Brain microvascular endothelial cell (primary cell): ENCODE measurements at regions not wholly inside any gene's neighbourhood (a gene's known extent, or its start where the extent isn't known, plus 50 kb on each side); places are given as distances from the start of the nearest gene placed in this dataset.
"Not testable (repeated sequence)": the region's sequence is repeated elsewhere in the genome, so short reads cannot be mapped to it uniquely, and the experiment has no call there.

Experiments used
- DNase-seq: peaks from one replicate; pipeline ENCODE4 v3.0.0-alpha.2; 2020
- H3K27ac ChIP-seq: fragments of 250-450 bp; sonication (Bioruptor Pico); 2 replicates; pipeline ENCODE4 v1.5.1; 2020; ENCODE audit warnings: mild to moderate bottlenecking, moderate library complexity
- H3K27me3 ChIP-seq: fragments of 250-450 bp; sonication (Bioruptor Pico); replicated peaks from 2 replicates; pipeline ENCODE4 v1.5.1; 2020; ENCODE audit warnings: mild to moderate bottlenecking
- H3K36me3 ChIP-seq: fragments of 250-450 bp; sonication (Bioruptor Pico); replicated peaks from 2 replicates; pipeline ENCODE4 v1.5.1; 2020; ENCODE audit warnings: mild to moderate bottlenecking
- H3K4me3 ChIP-seq: 2 replicates; pipeline ENCODE4 v1.5.1; 2011; ENCODE audit warnings: low read depth, mild to moderate bottlenecking, control low read depth, low read length, moderate library complexity
- in situ Hi-C: cut with HindIII; loops from 2 replicates; pipeline ENCODE4 v1.10.0; 2017; ENCODE audit warnings: low sequenced_read_pairs, low pct_ligation_motif_present
- TF ChIP-seq, protein P1 (sequence below): IDR thresholded peaks from 2 replicates; pipeline ENCODE4 v1.5.1; 2011; ENCODE audit warnings: low read depth, mild to moderate bottlenecking, moderate library complexity, low read length, control low read depth, inconsistent platforms; ENCODE audit errors: missing control alignments

DNA sequence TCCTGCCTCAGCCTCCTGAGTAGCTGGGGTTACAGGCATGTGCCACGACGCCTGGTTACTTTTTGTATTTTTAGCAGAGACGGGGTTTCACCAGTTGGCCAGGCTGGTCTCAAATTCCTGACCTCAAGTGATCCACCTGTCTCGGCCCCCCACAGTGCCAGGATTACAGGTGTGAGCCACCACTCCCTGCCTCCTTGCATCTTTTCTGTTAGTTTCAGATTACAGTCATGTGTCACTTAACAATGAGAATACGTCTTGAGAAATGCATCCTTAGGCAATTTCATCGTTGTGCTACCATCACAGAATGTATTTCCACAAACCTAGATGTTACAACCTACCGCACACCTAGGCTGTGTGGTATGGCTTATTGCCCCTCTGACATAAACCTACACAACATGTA, 180.4 kb downstream of the TM9SF2 start:
- TF ChIP-seq, protein P1, sequence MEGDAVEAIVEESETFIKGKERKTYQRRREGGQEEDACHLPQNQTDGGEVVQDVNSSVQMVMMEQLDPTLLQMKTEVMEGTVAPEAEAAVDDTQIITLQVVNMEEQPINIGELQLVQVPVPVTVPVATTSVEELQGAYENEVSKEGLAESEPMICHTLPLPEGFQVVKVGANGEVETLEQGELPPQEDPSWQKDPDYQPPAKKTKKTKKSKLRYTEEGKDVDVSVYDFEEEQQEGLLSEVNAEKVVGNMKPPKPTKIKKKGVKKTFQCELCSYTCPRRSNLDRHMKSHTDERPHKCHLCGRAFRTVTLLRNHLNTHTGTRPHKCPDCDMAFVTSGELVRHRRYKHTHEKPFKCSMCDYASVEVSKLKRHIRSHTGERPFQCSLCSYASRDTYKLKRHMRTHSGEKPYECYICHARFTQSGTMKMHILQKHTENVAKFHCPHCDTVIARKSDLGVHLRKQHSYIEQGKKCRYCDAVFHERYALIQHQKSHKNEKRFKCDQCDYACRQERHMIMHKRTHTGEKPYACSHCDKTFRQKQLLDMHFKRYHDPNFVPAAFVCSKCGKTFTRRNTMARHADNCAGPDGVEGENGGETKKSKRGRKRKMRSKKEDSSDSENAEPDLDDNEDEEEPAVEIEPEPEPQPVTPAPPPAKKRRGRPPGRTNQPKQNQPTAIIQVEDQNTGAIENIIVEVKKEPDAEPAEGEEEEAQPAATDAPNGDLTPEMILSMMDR = no peak
- no peaks in the 10 kb centered on the region for H3K27me3 ChIP-seq

DNA sequence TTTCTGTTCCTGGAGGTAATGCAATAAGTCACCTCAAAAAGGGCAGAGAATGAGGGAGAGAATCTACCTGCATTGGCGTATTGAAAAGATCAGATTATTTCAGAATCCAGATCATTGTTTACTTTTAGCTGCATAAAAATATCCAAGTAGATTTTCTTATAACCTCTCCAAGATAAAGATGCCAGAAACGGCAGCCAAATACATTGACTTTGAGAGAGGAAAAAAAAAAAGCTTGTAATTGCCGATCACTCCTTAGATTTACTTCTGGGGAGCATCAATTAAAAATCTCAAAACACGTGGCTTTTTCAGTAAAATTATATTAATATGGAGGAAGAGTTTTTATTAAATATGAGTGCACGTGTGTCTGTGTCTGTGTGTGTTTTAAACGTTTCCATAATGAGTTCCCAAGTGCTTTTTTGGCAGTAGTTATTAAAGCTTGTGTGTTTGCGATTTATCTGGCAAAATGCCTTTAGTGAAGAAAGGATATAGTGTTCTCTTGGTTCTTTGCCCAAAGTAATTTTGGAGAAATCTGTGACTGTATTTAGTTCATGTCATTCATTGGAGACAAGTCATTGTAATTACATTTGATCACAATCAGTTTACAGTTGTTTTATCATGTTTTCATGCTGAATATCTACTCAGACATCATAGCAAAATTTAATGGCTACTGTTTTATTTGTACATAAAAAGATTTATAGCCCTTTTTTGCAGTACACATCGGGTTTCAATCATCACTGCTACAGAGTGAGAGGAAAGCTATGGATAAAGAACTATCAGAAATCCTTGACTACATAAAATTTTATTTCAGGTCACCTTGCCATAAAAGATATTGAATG, 176.1 kb downstream of the TM9SF2 start:
- no peak for DNase-seq

More for the DNA sequence above, 180.4 kb downstream of the TM9SF2 start:
- no peak for DNase-seq
- Histone ChIP-seq H3K36me3 (no peaks in the 10 kb centered on the region), H3K27ac (no peak overlapping the region), H3K4me3 (no peak overlapping the region)
- in situ Hi-C loops = no loop called here

DNA sequence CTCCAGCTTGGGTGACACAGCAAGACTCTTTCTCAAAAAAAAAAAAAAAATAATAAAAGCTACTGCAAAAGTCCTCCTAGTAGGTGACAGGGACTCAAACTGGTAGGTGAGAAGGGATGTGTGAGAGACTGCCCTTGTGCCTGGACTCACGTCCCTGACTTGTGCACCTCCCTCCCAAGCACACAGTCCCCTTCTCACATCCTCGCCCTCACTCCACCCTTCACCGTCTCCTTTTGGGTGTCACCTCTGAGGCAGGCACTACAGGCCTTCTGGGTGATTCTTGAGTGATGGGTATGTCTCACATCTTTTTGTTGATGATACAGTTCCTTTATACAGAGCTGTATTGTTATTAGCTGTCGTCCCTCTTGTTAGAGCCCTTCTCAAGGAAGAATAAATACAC, 170.5 kb downstream of the TM9SF2 start:
- no peak for DNase-seq
- Histone ChIP-seq H3K36me3 (no peaks in the 10 kb centered on the region), H3K4me3 (no peak overlapping the region), H3K27ac (no peak overlapping the region), H3K27me3 (no peaks in the 10 kb centered on the region)
- TF ChIP-seq, protein P1 = no peak
- in situ Hi-C loops = no loop called here

More for the DNA sequence above, 176.1 kb downstream of the TM9SF2 start:
- no peak overlapping the region for H3K4me3 ChIP-seq
- in situ Hi-C loops = no loop called here
- H3K27me3 ChIP-seq = no peaks in the 10 kb centered on the region
- no peak overlapping the region for H3K27ac ChIP-seq
- H3K36me3 ChIP-seq = no peaks in the 10 kb centered on the region
- TF ChIP-seq, protein P1 = no peak

DNA sequence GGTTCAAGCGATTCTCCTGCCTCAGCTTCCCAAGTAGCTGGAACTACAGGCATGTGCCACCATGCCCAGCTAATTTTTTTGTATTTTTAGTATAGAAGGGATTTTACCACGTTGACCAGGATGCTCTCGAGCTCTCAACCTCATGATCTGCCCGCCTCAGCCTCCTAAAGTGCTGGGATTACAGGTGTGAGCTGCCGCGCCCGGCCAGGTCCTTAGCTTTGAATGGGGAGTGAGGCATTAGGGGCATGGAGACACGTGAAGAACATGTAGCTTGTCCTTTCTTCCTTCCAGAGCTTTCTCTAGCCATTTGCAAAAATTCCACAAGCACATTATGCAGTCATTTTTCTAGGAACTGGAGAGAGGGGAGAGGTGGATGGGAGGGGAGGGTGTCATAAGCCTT, 167.8 kb downstream of the TM9SF2 start:
- H3K4me3 ChIP-seq, H3K27ac ChIP-seq, in situ Hi-C loops, H3K36me3 ChIP-seq, H3K27me3 ChIP-seq, DNase-seq: not testable (repeated sequence)

DNA sequence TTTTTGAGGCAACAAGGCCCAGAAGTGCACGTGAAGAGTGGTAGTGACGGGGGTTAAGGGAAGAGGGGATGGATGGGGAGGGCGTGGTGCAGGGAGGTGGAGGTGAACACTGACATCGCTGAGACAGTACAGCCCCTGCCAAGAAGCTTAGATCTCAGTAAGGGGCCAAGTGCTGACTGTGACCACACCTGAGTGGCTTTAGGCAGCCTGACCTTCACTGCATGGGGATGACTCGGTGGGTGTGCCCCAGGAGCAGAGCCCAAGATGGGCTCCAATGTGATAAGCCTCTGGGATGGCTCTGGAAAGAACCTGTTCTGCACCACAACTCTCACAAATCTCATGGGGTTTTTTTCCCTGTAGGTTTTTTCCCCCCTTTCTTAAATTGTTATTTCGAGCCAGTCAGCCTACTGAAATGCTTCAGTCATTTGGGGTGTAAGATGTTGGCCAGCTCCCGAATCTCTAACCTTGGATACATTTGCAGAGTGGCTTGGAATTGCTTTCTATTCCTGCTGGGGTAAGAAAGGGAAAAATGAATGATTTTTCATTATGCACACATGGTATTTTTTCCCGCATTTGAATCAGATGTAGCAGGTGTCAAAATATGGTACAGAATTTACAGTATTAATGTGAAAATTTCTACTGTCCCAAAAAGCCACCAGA, 165.0 kb downstream of the TM9SF2 start:
- Histone ChIP-seq H3K4me3 (no peak overlapping the region), H3K36me3 (no peaks in the 10 kb centered on the region), H3K27me3 (no peaks in the 10 kb centered on the region), H3K27ac (no peak overlapping the region)
- TF ChIP-seq, protein P1 = no peak
- in situ Hi-C loops = no loop called here
- no peak for DNase-seq

DNA sequence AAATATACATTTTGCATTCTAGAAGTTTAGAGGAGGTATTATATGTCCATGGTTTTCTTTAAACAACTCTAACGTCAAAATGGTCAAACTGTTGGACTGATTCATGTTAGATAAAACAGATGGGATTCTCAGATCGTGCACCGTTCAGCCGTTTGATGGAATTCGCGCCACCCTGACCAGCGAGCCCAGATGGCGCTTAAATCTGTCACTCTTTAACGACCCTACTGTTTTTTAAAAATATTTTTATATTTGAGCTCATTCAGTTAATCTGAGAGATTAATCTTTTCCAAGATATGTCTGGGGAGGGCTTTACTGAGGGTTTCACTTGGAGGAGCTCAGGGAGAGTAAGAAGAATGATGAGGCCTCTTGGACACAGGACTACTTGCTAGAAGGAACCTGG, 164.4 kb downstream of the TM9SF2 start:
- H3K27me3 ChIP-seq = no peaks in the 10 kb centered on the region
- no peak for DNase-seq
- H3K4me3 ChIP-seq = no peak overlapping the region
- H3K36me3 ChIP-seq = no peaks in the 10 kb centered on the region
- TF ChIP-seq, protein P1 = no peak
- H3K27ac ChIP-seq = no peak overlapping the region
- in situ Hi-C loops = no loop called here
